HG03097 (cell line): ENCODE measurements at regions not wholly inside any gene's neighbourhood (a gene's known extent, or its start where the extent isn't known, plus 50 kb on each side); places are given as distances from the start of the nearest gene placed in this dataset.

Experiments
- ATAC-seq: cut with Tn5 transposase; IDR thresholded peaks from one replicate; pipeline ENCODE4 v1.9.1; 2021; ENCODE audit not compliant: unreplicated experiment, low FRiP score

GRCh38 chrX:10800796-10801195 lies 180.4 kb upstream of the MID1 start:
- no peak for ATAC-seq

GRCh38 chrX:10811111-10811510 lies 190.7 kb upstream of the MID1 start:
- no peak for ATAC-seq

GRCh38 chrX:10813761-10814160 lies 193.4 kb upstream of the MID1 start:
- no peak for ATAC-seq

- ATAC-seq: no peak
Measured at GRCh38 chrX:10818651-10819050, 198.3 kb upstream of the MID1 start.

GRCh38 chrX:10819973-10820372 lies 199.6 kb upstream of the MID1 start:
- ATAC-seq: no peak

- no peak for ATAC-seq
Measured at GRCh38 chrX:10821293-10821692, 200.9 kb upstream of the MID1 start.

GRCh38 chrX:10828036-10828435 lies 207.7 kb upstream of the MID1 start:
- ATAC-seq: no peak

GRCh38 chrX:10828640-10829039 lies 208.3 kb upstream of the MID1 start:
- ATAC-seq: no peak

GRCh38 chrX:10831716-10832502 lies 211.5 kb upstream of the MID1 start:
- no peak for ATAC-seq

GRCh38 chrX:10833299-10834169 lies 213.1 kb upstream of the MID1 start:
- no peak for ATAC-seq

GRCh38 chrX:10841579-10841978 lies 221.2 kb upstream of the MID1 start:
- no peak for ATAC-seq

- no peak for ATAC-seq
Measured at GRCh38 chrX:10842646-10843045, 222.3 kb upstream of the MID1 start.

- no peak for ATAC-seq
Measured at GRCh38 chrX:10847333-10847732, 226.9 kb upstream of the MID1 start.

- ATAC-seq: no peak
Measured at GRCh38 chrX:10851809-10852208, 231.4 kb upstream of the MID1 start.

- ATAC-seq: no peak
Measured at GRCh38 chrX:10854594-10854993, 234.2 kb upstream of the MID1 start.

GRCh38 chrX:10855845-10856244 lies 235.5 kb upstream of the MID1 start:
- no peak for ATAC-seq

GRCh38 chrX:10856797-10857196 lies 236.4 kb upstream of the MID1 start:
- ATAC-seq: no peak

- no peak for ATAC-seq
Measured at GRCh38 chrX:10859353-10859752, 239.0 kb upstream of the MID1 start.

GRCh38 chrX:10875995-10876394 lies 235.1 kb upstream of the HCCS start:
- no peak for ATAC-seq

GRCh38 chrX:10882484-10882883 lies 228.6 kb upstream of the HCCS start:
- no peak for ATAC-seq

GRCh38 chrX:10884246-10884645 lies 226.9 kb upstream of the HCCS start:
- no peak for ATAC-seq
